ENCODE measurements at regions not wholly inside any gene's neighbourhood (a gene's known extent, or its start where the extent isn't known, plus 50 kb on each side); places are given as distances from the start of the nearest gene placed in this dataset.

- no peaks in the 10 kb centered on the region for H3K36me3 Mint-ChIP-seq (ENCODE audit: low read depth)
- no peaks in the 10 kb centered on the region for H3K27me3 Mint-ChIP-seq (ENCODE audit: low read depth)
- no peak overlapping the region for H3K27ac Mint-ChIP-seq (ENCODE audit: unreplicated experiment)
- H3K4me1 Mint-ChIP-seq = no peaks in the 10 kb centered on the region
- DNase-seq (ENCODE audit: low read depth, low spot score) = no peak
- no peak for TF ChIP-seq CTCF (conservative IDR thresholded peaks at IDR 0.05)
- no peaks in the 10 kb centered on the region for H3K9me3 Mint-ChIP-seq
- no peak overlapping the region for H3K4me3 Mint-ChIP-seq
Observed at GRCh38 chr2:220572385-220572784, 945.0 kb downstream of the SLC4A3 start.

GRCh38 chr2:220574038-220574437 is 946.6 kb downstream of the SLC4A3 start:
- no peak overlapping the region for H3K4me3 Mint-ChIP-seq
- no peaks in the 10 kb centered on the region for H3K4me1 Mint-ChIP-seq
- H3K27ac Mint-ChIP-seq (ENCODE audit: unreplicated experiment) = no peak overlapping the region
- no peaks in the 10 kb centered on the region for H3K36me3 Mint-ChIP-seq (ENCODE audit: low read depth)
- H3K9me3 Mint-ChIP-seq = no peaks in the 10 kb centered on the region
- no peak for TF ChIP-seq CTCF (conservative IDR thresholded peaks at IDR 0.05)
- H3K27me3 Mint-ChIP-seq (ENCODE audit: low read depth) = no peaks in the 10 kb centered on the region
- DNase-seq (ENCODE audit: low read depth, low spot score) = no peak

- Mint-ChIP-seq H3K36me3 (ENCODE audit: low read depth) (no peaks in the 10 kb centered on the region), H3K4me3 (no peak overlapping the region), H3K4me1 (no peaks in the 10 kb centered on the region), H3K27me3 (ENCODE audit: low read depth) (no peaks in the 10 kb centered on the region), H3K9me3 (no peaks in the 10 kb centered on the region), H3K27ac (ENCODE audit: unreplicated experiment) (no peak overlapping the region)
- TF ChIP-seq CTCF (conservative IDR thresholded peaks at IDR 0.05) = no peak
- no peak for DNase-seq (ENCODE audit: low read depth, low spot score)
Observed at GRCh38 chr2:220575963-220576362, 948.5 kb downstream of the SLC4A3 start.

DNA sequence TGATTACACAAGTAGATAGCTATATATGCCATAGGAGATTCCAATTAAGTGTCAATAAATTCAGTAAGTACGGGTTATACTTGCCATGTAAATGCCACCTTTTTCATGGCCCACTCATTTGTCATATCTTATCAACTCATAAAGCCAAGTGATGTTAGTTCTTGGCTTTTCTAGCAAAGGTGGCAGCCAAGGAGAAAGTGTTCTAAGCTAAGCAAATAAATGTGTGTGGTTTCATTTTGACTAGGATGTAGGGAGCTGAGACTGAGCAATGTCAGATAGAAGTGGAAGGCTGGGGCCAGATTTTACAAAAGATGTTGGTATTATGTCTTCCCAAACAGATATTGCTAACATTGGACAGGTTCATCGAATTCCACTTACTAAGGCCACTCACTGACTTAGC is 952.0 kb downstream of the SLC4A3 start:
- H3K4me1 Mint-ChIP-seq = no peaks in the 10 kb centered on the region
- no peak for TF ChIP-seq CTCF (conservative IDR thresholded peaks at IDR 0.05)
- no peak overlapping the region for H3K27ac Mint-ChIP-seq (ENCODE audit: unreplicated experiment)
- no peaks in the 10 kb centered on the region for H3K9me3 Mint-ChIP-seq
- DNase-seq (ENCODE audit: low read depth, low spot score) = no peak
- H3K36me3 Mint-ChIP-seq (ENCODE audit: low read depth) = no peaks in the 10 kb centered on the region
- no peak overlapping the region for H3K4me3 Mint-ChIP-seq
- no peaks in the 10 kb centered on the region for H3K27me3 Mint-ChIP-seq (ENCODE audit: low read depth)

- H3K27me3 Mint-ChIP-seq (ENCODE audit: low read depth) = peaks cover 3% of the 10 kb centered on the region
- DNase-seq (ENCODE audit: low read depth, low spot score) = no peak
- no peak for TF ChIP-seq CTCF (conservative IDR thresholded peaks at IDR 0.05)
- no peaks in the 10 kb centered on the region for H3K36me3 Mint-ChIP-seq (ENCODE audit: low read depth)
- no peaks in the 10 kb centered on the region for H3K4me1 Mint-ChIP-seq
- no peak overlapping the region for H3K27ac Mint-ChIP-seq (ENCODE audit: unreplicated experiment)
- no peak overlapping the region for H3K4me3 Mint-ChIP-seq
- H3K9me3 Mint-ChIP-seq = no peaks in the 10 kb centered on the region
Observed at GRCh38 chr2:220580113-220580512, 952.7 kb downstream of the SLC4A3 start.

DNA sequence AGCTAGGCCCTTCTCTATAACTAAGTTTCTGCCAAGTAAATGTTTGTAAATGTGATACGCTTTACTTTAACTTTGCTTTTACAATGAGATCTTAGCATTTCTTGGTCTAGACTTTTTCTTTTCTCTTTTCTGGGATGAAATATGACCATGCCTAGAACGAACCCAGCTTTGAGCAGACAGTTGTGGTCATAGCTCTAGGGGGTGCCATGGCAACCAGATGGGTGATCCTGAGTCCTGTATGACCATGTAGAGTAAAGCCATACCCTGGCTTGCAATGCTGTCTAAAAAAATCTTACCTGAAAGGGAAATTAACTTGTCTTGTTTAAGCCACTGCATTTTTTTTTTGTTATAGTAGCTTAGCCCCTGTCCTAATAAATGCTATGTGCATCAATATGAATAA is 956.3 kb downstream of the SLC4A3 start:
- no peaks in the 10 kb centered on the region for H3K4me1 Mint-ChIP-seq
- no peak overlapping the region for H3K27ac Mint-ChIP-seq (ENCODE audit: unreplicated experiment)
- no peaks in the 10 kb centered on the region for H3K9me3 Mint-ChIP-seq
- no peak overlapping the region for H3K4me3 Mint-ChIP-seq
- peaks cover 14% of the 10 kb centered on the region for H3K27me3 Mint-ChIP-seq (ENCODE audit: low read depth)
- no peaks in the 10 kb centered on the region for H3K36me3 Mint-ChIP-seq (ENCODE audit: low read depth)
- TF ChIP-seq CTCF (conservative IDR thresholded peaks at IDR 0.05) = no peak
- no peak for DNase-seq (ENCODE audit: low read depth, low spot score)
